HG03460 (cell line): ENCODE measurements at regions not wholly inside any gene's neighbourhood (a gene's known extent, or its start where the extent isn't known, plus 50 kb on each side); places are given as distances from the start of the nearest gene placed in this dataset.
"Not testable (repeated sequence)": the region's sequence is repeated elsewhere in the genome, so short reads cannot be mapped to it uniquely, and the experiment has no call there.

ENCODE experiments used
- ATAC-seq: cut with Tn5 transposase; IDR thresholded peaks from one replicate; pipeline ENCODE4 v1.9.1; 2021; ENCODE audit not compliant: unreplicated experiment

GRCh38 chr1:222012816-222013215 is 270.9 kb upstream of the DUSP10 start:
- no peak for ATAC-seq

DNA sequence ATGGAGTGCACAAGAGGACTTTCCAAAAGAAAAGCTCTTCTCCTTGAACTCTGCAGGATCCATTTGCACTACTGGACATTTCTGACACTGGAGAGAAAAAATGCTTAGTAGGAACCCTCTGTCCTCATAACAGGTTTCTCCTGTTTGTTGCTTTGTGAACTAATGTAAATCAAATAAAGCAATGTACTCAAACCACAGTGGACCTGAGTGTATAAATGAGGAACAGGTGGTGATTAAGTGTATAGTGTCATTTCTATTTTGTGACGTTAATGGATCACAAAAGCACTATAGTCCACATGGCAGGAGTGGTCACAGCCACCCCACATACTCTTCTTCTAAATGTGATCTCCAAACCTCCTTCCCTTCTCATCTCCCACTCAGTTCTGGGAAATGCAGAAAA is 268.4 kb upstream of the DUSP10 start:
- ATAC-seq: no peak

GRCh38 chr1:222009105-222009730 is 267.3 kb upstream of the DUSP10 start:
- peak; percentile 65 for ATAC-seq

DNA sequence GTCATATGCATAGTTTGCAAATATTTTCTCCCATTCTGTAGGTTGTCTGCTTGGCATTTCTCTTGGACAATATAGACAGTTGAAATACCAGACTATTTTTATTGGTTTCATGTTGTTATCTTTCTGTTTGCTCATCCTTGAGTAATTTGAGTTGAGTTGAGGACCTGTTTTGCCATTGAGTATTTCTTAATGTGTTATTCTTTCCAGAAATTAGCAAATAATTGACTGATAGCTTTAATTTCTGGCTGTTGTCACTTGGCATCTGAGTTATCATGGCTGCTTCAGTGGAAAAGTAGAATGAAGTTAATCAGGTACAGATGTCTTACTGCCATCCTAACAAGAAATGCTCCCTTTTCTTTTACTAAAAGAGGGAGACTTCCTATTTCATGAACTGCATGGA is 264.8 kb upstream of the DUSP10 start:
- no peak for ATAC-seq

DNA sequence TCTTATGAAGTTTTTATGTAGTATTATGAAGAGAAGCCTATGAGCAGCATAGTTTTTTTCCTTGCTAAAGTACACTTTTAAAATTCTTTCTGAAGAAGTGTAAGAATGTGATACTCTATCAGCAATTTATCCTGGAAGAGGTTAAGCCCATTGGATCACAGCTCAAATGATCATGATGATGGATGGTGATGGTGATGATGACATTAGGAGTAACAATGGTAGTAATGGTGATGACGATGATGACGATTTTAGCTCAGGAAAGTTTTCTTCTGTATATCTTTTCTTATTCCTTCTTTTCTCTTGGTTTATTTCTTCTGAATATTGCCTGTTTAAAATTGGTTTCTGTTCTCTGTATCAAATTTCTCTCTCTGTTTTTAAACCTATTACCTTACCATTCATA is 262.9 kb upstream of the DUSP10 start:
- no peak for ATAC-seq

DNA sequence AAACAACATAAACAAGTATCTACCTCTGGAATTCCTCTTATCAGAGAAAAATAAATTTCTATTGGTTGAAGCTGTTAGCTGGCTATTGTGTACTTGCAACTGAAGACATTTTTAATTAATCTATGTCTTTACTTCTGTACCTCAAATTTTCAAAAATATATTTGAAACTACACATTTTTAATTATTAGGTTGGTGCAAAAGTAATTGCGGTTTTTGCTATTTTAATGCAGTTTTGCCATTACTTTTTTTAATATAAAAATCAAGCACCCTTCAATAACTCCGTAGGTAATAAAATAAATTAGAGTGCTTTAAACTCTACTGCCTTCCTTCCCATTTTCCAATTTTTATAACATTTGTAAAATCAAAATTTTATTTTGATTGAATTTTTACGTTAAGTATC is 262.1 kb upstream of the DUSP10 start:
- ATAC-seq: no peak

DNA sequence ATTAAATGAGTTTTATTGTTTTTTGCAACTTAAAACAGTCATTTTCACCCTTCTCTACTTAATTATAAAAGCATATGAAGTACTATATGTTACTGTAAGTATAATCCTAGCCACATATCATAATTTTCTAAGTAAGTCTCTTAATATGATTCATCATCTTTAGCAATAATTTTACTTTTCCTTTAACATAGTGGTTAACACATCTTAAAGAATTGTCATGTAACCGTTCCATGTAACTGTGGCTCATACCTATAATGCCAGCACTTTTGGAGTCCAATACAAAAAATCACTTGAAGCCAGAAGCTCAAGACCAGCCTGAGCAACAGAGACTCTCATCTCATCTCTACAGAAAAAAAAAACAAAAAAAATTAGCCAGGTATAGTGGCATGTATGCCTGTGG is 260.6 kb upstream of the DUSP10 start:
- ATAC-seq: no peak

DNA sequence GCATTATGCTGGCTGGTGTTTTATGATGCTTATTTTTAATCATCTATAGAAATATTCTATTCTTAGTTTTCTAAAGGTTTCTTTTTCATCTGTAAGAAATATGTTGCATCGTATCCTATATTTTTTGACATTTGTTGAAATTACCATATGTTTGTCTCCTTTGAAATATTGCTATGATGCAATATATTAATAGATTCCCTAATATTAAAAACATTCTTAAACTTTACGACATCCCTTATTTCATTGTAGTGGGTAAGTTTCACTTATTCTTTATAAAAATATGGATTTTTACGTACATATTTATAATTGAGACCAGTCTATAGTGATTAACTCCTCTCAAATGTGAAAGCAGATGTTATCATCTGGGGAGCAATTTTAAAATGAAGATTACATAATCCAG is 258.2 kb upstream of the DUSP10 start:
- no peak for ATAC-seq

- ATAC-seq: no peak
Observed at GRCh38 chr1:221998781-221999180, 256.9 kb upstream of the DUSP10 start.

DNA sequence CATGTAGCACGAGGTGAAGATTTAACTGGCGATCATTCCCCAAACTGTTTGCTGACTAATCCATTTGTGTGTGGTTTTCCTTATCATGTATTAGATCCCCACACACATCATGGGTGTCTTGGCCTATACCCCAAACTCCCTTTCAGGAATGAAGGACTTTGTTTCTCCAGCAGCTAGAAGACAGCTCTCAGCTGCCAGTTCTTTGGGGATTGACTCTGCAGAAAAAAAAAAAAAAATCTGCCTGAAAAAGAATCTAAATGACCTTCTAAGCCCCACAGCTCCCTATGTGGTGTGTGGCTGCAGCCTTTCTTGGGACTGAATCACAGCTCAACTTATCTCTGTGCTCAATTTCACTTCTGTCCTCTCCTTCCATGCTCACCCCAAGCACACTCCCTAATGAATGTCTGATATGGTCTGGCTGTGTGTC is 256.3 kb upstream of the DUSP10 start:
- no peak for ATAC-seq

- ATAC-seq: not testable (repeated sequence)
Observed at GRCh38 chr1:221997012-221997411, 255.1 kb upstream of the DUSP10 start.

GRCh38 chr1:221994939-221995338 is 253.1 kb upstream of the DUSP10 start:
- ATAC-seq: no peak

GRCh38 chr1:221994274-221994698 is 252.4 kb upstream of the DUSP10 start:
- ATAC-seq: peak; percentile 66

- ATAC-seq: no peak
Observed at GRCh38 chr1:221993444-221993948, 251.6 kb upstream of the DUSP10 start.

- ATAC-seq: peak; percentile 50
Observed at GRCh38 chr1:221992427-221992826, 250.5 kb upstream of the DUSP10 start.

- no peak for ATAC-seq
Observed at GRCh38 chr1:221991221-221991620, 249.3 kb upstream of the DUSP10 start.

DNA sequence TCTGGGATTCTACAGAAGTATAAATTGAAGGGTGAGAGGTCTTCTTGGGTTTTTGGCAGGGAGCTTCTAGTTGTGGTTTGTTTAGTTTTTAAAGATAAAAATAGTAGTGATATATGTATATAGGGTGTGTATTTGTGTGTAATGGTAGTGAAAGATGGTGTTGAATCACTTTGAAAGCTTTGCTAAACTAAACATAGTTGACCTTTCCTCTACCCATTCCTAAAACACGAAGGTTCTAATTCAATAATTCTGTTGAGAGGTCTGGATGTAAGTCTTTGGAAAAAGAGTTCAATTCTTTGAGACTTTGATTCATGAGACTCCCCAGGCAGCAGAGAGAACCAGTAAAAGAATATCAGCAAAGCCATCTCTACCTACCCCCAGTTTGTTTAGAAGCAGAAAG is 247.9 kb upstream of the DUSP10 start:
- ATAC-seq: no peak

GRCh38 chr1:221988829-221989228 is 246.9 kb upstream of the DUSP10 start:
- ATAC-seq: no peak

DNA sequence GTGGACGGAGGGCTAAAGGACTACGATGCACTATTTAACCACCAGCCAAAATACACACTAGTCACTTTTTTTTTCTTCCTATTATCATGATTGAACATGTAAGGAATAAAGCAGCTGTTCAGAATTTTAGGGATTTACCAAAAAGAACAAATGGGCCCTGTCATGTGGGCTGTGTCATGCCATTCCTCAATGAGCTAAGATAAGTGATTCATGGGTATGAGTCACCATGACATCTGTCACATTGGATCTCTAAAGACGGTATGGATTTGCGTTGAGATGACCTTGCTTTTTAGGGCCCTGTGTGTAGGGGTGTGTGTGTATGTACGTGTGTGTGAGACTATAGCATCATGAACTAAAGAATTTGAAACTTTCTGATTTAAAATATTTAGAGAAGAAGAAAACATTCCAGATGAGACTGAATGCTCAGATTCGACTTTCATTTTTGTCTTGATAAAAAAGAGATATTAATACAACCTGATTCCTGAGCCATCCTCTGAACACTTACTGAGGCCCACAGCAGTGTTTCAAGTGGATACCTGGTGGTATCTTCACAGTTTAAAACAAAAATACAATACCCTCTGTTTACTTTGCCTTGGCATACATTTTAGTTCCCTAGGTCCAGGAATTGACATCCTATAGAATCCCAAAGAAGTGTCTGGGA is 246.1 kb upstream of the DUSP10 start:
- ATAC-seq: no peak

DNA sequence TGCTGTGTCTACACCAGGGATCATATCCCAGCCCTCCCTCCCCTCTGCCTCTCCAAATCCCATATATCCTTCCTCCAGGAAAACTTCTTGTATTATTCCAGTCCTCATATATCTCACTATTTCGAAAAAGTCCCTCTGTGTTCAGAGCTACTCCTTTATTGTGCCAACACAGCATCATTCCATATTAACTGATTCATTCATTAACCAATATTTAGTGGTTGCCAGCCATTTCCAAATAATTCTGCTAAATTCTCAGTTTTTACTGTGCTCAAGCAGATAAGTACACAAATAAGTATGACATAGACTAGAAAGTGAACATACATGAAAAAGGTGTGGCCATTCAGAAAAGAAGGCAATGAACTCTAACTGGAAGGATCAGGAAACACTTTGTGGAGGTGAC is 241.6 kb upstream of the DUSP10 start:
- ATAC-seq: no peak

- ATAC-seq: no peak
Observed at GRCh38 chr1:221981461-221981860, 239.6 kb upstream of the DUSP10 start.

- ATAC-seq: no peak
Observed at GRCh38 chr1:221979444-221980032, 237.6 kb upstream of the DUSP10 start.
